CD4-positive, alpha-beta T cell treated with Interleukin-17A for 4 hours (primary cell): ENCODE measurements at regions not wholly inside any gene's neighbourhood (a gene's known extent, or its start where the extent isn't known, plus 50 kb on each side); places are given as distances from the start of the nearest gene placed in this dataset.
"Not testable (repeated sequence)": the region's sequence is repeated elsewhere in the genome, so short reads cannot be mapped to it uniquely, and the experiment has no call there.

Experiments used
- DNase-seq: peaks from one replicate; pipeline ENCODE4 v3.0.0-alpha.2; 2020; ENCODE audit warnings: mixed read lengths

DNA sequence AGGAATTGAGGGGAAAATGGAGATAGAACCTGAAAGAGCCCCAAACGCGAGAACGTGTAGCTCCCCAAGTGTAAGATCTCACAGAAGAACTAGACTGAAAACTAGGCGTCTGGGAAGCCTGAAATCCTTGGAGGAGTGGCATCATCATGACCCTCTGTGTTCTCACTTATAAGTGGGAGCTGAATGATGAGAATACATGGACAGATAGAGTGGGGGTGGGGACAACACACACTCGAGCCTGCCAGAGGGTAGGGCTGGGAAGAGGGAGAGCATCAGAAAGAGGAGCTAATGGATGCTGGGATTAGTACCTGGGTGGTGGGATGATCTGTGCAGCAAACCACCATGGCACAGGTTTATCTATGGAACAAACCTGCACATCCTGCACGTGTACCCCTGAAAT is 258.7 kb upstream of the NOTCH2NLA start:
- DNase-seq: not testable (repeated sequence)

DNA sequence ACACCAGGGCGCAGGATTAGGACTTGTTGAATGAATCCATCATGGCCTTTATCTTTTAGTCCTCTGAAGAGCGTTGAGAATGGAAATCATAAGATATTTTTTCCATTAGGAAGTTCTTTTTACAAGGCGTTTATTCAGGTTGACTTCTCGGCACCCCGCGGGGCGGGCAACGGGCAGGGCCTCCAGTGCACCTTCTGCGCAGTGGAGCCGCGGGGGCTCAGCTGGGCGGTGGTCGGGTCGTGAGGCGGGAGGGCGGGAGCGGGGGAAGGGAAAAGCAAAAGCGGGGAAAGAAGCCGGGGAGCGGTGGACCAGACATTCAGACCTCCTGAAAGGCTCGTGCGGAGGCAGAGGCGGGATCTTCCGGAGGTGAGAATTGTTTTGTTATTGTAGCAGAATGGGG is 258.3 kb upstream of the NOTCH2NLA start:
- not testable (repeated sequence) for DNase-seq

DNA sequence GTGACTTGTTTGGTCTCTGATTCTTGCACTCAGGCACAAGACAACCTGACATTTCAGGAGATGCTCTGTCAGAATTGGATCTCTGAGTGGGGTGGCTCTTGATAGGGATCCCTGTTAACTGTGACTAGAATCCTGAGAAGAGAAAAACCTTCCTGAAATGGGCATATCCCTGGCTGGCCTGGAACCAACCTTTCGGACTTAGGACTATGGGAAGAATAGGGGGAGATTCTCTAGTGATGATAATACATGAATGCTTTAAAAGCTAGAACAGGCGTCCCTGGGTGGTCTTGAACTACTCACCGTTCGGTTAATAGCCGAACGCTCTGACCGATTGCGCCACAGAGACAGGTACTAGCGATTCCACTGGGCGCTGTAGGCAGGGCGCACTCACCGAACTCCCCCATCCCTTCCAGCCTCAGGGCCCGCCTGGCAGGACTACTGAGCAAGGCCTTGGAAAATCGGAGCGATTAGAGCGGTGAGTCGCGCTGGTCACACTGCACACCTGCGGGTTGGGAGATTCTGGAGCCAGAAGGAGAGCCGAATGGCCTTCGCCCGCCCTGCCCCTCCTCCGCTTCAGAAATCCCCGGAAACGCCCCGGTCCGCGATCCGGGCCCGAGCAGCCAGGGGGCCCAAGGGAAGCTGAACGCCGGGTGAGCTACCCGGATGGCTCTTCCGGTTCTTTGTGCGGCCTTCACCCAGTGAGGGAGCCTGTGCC is 257.6 kb upstream of the NOTCH2NLA start:
- DNase-seq: not testable (repeated sequence)

DNA sequence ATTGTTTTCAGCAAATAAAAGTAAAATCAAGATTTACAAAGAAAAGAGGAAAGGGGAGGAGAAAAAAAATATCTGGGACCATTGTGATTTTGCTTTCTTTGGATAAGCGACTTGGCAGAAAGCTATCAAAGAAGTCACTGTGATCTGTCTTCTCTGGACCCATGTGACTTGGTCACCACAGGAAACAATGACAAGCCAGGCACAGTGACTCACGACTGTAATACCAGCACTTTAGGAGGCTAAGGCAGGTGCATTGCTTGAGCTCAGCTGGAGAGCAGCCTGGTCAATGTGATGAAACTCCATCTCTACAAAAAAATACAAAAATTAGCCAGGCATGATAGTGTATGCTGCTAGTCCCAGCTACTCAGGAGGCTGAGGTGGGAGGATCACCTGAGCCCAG is 255.4 kb upstream of the NOTCH2NLA start:
- DNase-seq: not testable (repeated sequence)

DNA sequence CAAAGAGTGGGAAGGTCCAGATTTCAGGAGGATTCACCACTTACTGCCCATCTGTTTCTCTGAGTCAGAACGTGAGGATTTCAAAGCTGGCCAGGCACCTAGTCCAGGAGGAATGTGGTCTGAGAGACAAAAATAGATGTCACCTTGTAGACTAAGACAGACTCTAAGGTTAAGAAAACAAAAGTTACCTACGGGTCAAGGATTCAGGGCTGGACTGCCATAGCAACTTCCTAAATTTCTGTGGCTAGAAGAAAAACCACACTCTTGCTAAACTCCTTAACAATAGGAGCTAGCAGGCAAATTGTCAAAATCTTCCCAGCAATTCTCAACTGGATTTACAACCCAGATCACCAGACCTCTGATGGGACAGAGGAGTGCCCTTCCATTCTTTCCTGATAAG is 250.4 kb upstream of the NOTCH2NLA start:
- DNase-seq: not testable (repeated sequence)

DNA sequence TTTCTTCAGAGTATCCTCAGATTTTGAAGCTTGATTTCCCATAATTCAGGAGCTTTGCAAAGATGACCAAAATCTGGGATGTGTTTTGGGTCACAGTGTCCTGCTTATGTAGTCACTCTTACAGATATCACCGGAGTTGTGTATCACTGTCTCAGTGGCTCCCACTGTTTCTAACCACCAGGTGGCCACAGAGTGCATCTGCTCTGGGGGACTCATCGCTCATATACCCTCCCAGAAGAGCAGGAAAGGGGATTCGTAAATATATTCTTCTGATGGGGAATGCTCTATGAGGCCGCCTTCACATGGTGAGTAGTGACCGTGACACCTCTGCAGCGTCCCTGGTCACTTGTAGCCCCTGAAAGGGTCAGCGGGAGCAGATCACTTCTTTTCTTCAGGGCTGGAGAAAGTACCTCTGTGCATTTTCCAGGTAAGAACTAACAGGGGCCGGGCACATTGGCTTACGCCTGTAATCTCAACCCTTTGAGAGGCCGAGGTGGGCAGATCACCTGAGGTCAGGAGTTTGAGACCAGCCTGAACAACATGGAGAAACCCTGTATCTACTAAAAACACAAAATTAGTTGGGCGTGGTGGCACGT is 249.4 kb upstream of the NOTCH2NLA start:
- peak; percentile 40 for DNase-seq

DNA sequence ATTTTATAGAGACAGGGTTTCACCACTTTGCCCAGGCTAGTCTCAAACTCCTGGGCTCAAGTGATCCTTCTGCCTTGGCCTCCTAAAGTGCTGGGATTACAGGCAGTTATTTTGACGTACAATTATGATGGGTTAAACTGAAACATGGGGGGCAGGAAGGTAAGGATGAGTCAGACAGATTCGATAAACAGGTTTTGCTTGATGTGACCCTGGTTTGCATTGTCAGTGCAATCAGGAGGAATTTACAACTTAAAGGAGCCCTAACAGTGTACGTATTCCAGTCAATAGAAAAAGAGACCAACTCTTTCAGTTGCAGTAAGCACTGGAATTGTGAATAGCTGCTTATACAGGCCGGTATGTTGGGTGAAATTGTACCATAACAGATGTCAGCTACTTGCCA is 246.3 kb upstream of the NOTCH2NLA start:
- not testable (repeated sequence) for DNase-seq

DNA sequence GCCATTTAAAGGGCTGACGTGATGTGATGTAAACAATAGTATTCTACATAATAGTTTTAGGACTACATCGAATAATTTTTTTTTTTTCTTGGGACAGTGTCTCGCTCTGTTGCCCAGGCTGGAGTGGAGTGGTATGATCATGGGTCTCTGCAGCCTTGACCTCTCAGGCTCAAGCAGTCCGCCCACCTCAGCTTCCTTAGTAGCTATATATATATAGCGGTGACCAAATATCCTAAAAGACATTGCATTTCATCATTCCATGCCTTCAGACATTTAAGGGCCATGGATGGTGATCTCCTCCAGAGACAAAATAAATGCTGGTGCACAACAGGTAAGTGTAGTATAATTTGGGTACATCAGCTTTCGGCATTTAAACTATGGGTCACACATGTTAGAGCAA is 245.4 kb upstream of the NOTCH2NLA start:
- DNase-seq: not testable (repeated sequence)

DNA sequence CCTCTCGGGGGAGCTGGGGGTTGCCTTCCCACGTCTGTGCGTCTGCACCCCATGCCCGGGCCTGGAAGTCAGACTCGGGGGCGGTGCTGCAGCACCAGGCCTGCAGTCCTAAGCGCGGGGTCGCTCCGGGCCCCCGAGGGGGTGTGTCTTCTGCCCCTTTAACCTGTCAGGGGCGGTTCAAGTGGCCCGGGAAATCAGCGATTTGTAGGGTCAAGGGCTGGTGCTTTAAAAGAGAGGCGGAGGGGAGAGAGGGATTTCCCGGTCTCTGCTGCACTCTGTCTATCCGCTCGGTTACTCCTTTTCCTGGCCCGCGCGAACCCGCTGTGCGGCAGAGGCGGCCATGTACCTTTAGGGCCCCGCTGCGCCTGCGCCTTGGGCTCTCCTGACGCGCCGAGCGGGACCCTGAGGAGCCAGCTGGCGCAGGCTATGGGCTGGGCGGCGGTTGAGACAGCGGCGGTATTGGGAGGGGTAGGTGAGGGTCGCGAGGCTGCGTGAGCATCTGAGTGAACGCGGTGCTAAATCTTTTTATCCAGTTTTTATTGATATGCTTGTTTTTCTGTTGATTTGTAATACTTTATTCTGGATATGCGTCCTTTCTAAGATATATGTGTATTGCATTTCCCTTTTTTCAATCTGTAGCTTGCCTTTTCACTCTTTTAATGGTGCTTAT is 243.5 kb upstream of the NOTCH2NLA start:
- DNase-seq: peak; percentile 86

DNA sequence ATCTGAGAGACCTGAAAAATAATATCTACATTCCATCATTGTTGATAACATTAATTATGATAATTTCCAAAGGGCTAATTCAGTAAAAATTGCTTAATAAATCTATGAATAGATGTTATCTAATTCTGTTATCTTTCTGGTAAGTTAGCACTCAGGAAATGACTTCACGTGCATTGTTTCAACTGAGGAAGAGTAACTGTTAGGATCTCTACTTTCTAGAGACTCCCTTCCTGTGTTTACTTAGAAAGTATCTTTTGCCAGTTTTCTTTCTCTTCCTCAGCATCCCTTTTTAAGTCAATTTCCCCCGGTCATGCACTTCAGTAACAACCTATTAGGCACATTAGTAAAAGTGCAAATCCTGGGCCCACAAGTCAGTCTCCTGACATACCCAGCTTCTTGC is 231.1 kb upstream of the NOTCH2NLA start:
- not testable (repeated sequence) for DNase-seq

DNA sequence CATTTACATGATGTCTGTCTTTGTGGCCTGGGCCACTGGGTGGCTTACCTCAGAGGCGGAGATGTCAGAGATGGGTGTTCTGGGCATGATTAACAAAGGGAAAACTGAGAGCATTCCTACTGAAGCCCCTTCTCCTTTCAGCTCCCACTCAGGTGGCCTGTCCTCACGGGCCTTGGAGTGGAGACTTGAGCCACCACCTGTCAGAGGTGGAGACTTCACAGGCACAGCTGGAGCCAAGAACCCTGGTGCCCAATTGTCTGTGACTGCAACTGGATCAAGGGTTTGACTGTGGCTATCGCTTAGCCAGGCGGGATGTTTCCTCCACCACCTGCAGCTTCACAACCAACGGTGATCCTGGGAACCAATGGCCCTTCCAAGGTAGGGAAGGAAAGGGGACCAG is 230.5 kb upstream of the NOTCH2NLA start:
- not testable (repeated sequence) for DNase-seq

DNA sequence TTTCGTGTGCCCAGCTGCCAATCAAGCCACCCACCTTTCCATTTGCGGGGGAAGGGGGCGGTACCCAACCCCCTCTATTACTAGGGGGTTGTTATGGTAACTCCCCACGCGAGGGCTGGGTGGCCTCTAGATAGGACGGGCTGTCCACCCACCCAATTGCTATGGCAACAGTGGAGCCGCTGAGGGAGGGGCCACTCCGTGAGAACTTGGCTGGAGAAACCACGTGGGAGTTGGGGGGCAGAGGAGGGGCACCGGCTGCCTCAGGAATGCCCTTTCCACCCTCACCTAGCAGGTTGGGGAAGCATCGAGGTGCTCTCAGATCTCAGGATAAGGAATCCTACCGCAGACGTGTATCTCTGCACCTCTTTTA is 220.0 kb upstream of the NOTCH2NLA start:
- not testable (repeated sequence) for DNase-seq

DNA sequence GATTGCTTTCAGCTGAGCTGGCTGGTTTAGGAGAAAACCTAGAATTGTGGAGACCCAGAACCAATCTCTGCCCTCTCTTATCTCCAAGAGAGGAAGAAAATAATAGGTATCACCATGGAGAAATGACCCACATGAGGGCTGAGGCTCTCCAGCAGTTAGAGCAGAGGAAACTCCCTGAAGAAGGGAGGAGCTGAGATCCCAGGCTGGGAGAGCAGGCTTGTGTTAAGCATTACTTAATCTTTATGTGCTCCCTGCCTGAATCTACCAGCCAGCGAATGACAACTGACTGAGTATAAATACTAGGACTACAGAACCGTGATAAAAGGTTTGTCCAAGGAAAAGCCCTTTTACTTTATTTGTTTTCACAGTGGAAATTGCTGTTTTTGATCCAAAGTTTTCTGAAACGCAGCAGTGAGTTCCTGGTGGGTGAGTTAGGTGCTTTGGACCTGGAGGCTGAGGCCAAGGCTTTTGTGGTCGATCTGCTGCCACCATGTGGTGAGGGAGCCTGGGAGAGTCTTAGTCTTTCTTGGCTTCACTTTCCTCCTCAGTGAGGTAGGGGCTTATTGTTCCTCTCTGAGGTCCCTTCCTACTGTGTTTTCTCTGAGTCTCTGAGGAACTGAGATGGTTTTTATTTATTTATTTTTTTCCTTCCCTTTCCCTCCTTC is 219.5 kb upstream of the NOTCH2NLA start:
- DNase-seq: not testable (repeated sequence)

DNA sequence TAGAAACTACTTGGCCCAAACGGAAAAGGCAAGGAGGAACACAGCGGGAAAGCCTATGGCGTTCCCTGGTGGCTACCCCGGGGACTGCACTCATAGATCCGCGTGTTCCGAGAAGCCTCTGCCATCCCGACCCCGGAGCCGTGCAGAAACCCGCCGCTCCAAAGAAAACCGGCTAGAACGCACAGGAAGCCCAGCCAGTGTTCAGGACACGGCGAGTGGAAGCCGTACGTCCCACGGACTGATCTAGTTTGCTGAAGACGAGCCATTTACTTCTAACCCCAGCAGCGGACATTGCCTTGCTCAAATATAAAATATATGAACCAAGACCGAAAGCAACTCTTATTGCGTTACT is 215.0 kb upstream of the NOTCH2NLA start:
- peak; percentile 36 for DNase-seq

DNA sequence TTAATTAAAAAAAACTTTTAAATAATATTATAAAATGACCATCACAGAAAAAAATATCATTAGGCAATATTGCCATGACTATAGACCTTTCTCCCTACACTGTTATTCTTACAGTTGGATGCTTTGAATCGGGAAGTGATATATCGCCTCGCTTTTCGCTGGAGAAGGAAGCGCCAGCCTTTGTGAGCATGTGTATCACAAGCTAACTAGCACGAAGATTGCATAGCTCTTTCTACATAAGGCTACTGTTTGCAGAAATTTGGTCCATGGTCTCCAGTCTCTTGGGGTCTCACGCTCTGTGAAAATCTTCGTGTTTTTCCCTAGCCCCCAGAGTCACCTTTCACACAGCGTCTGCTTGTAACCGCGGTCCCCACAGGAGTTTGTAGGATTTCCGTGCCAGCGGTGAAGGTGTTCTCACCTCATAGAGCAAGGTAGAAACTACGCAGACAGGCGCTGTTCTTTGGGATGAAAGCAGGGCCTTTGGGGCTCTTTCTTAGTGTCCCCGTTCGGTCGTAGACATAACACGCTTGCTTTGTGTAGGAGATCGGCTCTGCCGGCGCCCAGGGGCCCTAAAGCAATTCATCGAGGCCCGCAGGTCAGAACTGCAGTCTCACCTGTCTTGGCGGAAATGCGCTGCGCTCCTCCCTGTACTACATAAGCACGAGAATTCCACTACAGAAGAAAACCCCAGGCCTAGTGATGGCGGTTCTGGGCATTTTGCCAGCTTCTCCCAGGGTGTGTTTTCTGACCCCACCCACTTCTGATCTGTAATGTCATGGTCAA is 214.5 kb upstream of the NOTCH2NLA start:
- DNase-seq: peak; percentile 30

DNA sequence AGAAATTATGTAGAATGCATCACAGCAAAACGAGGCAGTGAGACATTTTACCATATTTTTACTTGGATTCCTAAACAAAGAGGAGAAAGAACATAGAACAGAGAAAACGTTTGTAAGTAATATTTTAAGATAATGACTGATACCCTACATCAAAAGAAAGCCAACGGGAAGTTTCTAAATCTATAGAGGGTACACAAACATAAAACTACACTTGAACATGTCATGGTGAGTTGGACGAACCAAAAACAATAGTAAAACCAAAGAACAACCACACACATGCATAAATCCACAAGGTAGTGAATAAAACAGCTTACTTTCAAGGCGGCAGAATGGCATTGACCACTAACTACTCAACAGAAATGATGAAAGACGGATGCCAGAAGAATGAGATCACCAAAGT is 209.7 kb upstream of the NOTCH2NLA start:
- not testable (repeated sequence) for DNase-seq

DNA sequence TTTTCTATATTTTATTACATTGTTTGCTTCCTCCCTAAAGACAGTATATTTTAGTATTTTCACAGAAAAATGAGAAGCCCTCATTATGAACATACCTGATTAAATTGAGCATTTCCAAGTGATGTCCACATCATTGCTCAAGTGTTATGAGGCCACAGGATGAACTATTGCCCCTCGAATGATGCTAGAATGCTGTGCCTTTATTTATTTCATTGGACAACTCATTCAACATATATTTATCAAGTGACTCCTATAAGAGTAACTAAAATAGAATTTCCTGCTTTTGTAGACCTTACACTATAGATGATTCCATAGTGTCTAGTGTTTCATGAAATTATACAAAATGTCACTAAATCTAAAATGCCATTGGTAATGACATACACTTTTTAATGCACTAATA is 187.8 kb upstream of the NOTCH2NLA start:
- DNase-seq: not testable (repeated sequence)

DNA sequence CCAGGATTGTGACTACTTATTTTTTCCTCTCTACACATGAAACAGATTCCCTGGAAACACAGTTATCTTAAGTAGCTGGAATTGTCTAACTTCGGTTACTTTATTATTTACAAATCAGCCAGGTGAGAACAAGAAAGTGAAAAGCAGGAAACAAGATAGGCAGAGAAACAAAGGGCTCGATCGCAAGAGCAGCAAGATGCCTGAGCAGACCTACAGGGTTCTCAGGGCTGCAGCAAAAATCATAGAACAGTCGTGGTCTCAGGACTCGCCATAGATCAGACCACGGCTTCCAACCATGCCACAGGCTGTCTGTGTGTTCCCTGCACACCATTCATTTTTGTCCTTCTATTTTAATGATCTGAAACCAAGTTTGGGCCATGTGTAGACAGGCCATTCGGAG is 186.2 kb upstream of the NOTCH2NLA start:
- not testable (repeated sequence) for DNase-seq

DNA sequence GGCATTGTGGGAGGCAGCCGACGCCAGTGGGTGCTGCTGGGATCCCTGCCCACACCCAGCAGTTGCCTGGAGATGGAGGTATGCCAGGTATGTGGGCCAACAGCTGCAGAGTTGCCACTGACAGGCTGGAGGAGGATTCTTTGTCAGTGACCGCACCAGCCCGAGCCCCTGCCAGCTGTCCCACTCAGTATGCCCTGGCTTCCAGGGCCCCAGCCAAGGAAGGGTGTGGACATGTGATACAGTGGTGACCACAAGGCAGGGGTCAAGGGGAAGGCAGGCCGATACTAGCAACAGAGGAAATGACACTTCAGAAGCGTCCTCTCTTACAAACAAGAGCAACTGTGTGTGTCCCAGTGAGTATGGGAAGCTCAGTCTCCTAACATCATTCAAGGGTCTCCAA is 185.1 kb upstream of the NOTCH2NLA start:
- DNase-seq: peak; percentile 5

DNA sequence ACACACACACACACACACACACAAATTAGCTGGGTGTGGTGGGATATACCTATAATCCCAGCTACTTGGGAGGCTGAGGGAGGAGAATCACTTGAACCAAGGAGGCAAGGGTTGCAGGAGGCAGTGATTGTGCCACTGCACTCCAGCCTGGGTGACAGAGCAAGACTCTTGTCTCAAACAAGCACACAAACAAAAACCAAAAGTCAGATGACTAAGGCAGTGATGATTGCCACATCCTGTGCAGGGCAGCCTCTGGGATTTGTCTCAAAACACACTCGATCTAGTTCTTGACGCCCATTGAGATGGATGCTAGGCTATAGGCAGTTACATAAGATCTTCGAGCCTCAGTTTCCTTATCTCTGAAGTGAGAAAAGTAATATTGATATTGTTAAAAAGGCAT is 183.1 kb upstream of the NOTCH2NLA start:
- DNase-seq: not testable (repeated sequence)

DNA sequence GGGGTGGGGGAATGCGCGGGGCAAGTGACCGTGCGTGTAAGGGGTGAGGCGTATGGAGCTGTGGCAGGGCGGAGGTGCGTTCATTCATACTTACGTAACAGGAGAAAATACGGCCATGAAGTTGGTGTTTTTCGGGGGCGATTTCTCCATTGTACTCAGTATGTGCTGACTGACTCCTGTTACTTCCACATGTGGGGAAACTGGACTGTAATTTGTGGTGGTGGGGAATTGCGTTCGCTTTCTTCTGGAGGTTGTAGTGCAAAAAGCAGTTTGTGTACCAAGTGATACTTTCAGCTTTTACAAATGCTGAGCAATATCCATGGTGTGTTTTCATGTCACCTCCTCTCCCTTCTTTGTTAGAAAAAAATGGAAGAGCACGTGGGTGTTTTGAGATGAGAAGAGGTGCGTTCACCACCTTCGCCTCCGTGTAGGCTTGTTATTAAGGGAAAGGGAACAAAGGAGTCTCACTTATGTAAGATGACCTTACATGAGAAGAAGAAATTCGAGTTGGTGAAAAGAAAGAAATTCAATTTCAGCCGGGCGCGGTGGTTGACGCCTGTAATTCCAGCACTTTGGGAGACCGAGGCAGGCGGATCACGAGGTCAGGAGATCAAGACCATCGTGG is 181.1 kb upstream of the NOTCH2NLA start:
- DNase-seq: peak; percentile 8

DNA sequence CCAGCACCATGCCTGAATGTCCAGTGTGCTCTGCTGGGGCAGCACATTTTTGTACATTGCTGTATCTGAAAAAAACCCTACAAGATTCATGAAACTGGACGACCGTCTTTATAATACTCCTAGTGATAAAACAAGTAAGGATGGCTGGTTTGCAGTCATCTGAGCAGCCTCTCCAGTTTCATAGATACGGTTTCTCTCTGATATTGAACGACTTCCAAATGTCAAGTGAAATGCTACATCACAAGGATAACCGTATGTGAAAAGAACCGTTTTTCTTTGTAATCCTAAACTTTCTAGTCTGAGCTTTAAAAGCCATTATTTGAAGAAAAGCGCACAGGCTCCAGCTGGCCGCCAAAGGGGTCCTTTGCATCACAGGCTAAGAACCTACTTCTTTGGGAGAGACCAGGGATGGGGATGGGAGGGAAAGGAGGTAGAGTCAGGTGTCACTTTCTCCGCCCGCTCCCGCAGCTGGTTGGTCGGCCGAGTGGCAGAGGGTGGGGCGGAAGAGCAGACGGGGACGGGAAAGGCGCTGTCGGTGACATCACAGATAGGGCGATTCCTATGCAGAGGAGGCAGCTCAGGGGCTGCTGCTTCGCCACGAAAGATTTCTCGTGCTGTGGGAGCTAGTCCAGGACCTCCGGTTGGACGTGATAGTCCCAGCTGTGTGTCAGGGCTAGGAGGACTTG is 180.4 kb upstream of the NOTCH2NLA start:
- peak; percentile 27 for DNase-seq
